Spleen (tissue), 7 donors: ENCODE measurements at regions not wholly inside any gene's neighbourhood (a gene's known extent, or its start where the extent isn't known, plus 50 kb on each side); places are given as distances from the start of the nearest gene placed in this dataset.
"Not testable (repeated sequence)": the region's sequence is repeated elsewhere in the genome, so short reads cannot be mapped to it uniquely, and the experiment has no call there.

ENCODE experiments used
- CTCF ChIP-seq, 11 experiments: fragments of 200-600 bp in 7 of 11; fragments of 450-650 bp in 4 of 11; sonication (generic) in 4 of 11; IDR thresholded peaks in 8 of 11; conservative IDR thresholded peaks in 3 of 11; 1 replicate in 7 of 11; 2 replicates in 4 of 11; pipeline versions ENCODE4 v1.4.0 to v1.8.0; 2016 to 2021; ENCODE audit warnings: antibody characterized with exemption in 11 of 11, inconsistent platforms in 4 of 11, mild to moderate bottlenecking in 1 of 11
- POLR2A ChIP-seq, 3 donors: fragments of 450-650 bp; IDR thresholded peaks; one replicate each; pipeline ENCODE4 v1.5.1; 2017; ENCODE audit warnings: antibody characterized with exemption in 3 of 3, mild to moderate bottlenecking in 1 of 3
- donor health status: DM: no; HTN: no; CAD: no; lungs with moderate emphysema.
- donor health status: DM: no; HTN: no; CAD: no.
- donor health status: DM: no; HTN: no; CAD: no.

GRCh38 chr14:98934569-98934968, 337.4 kb downstream of the BCL11B start:
- not testable (repeated sequence) for TF ChIP-seq CTCF (IDR thresholded peaks at IDR 0.05 in 8 of 11, conservative IDR thresholded peaks at IDR 0.05 in 3 of 11); POLR2A (IDR thresholded peaks at IDR 0.05)
